ENCODE measurements at regions not wholly inside any gene's neighbourhood (a gene's known extent, or its start where the extent isn't known, plus 50 kb on each side); places are given as distances from the start of the nearest gene placed in this dataset.
"Not testable (repeated sequence)": the region's sequence is repeated elsewhere in the genome, so short reads cannot be mapped to it uniquely, and the experiment has no call there.

DNA sequence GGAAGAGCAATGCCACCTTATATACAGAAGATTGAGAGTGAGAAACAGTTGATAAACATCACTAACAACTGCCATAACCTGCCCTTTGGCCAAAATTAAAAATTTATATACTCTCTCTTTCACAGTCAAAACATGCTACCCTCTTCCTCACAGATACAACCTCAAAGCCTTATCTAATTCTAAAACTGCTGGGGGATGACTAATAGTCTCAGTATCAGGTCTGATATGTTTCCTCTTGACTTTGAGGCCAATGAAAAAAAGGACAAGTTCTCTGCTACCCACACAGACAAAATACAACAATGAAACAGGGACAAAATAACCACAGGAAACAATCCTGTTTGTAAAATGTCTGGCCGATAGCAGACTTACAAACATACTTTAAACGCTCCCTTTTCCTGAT, 485.6 kb upstream of the NUDT12 start:
- H3K36me3 ChIP-seq (ENCODE audit: insufficient read depth, low read length, poor library complexity, severe bottlenecking) = no peaks in the 10 kb centered on the region
- no peaks in the 10 kb centered on the region for H3K9me3 ChIP-seq (ENCODE audit: low read depth, low read length, poor library complexity, severe bottlenecking)
- H3K27me3 ChIP-seq (replicated peaks; ENCODE audit: insufficient read depth, low read depth, low read length, poor library complexity) = no peaks in the 10 kb centered on the region
- BruUV-seq (replicated peaks) = no TSS peak
- no peak overlapping the region for H3K27ac ChIP-seq (ENCODE audit: low read depth, low read length, poor library complexity, severe bottlenecking)
- H3K4me3 ChIP-seq (ENCODE audit: low read depth, low read length, poor library complexity, severe bottlenecking) = no peak overlapping the region
- no peak for DNase-seq (ENCODE audit: low spot score)
- peaks cover under 1% of the 10 kb centered on the region for H3K4me1 ChIP-seq (ENCODE audit: insufficient read depth, low read length, poor library complexity, severe bottlenecking)
- POLR2A ChIA-PET (ENCODE audit: low non-redundant PET) = no interaction called here
- CTCF ChIA-PET = no interaction called here
- TF ChIP-seq, protein P1, sequence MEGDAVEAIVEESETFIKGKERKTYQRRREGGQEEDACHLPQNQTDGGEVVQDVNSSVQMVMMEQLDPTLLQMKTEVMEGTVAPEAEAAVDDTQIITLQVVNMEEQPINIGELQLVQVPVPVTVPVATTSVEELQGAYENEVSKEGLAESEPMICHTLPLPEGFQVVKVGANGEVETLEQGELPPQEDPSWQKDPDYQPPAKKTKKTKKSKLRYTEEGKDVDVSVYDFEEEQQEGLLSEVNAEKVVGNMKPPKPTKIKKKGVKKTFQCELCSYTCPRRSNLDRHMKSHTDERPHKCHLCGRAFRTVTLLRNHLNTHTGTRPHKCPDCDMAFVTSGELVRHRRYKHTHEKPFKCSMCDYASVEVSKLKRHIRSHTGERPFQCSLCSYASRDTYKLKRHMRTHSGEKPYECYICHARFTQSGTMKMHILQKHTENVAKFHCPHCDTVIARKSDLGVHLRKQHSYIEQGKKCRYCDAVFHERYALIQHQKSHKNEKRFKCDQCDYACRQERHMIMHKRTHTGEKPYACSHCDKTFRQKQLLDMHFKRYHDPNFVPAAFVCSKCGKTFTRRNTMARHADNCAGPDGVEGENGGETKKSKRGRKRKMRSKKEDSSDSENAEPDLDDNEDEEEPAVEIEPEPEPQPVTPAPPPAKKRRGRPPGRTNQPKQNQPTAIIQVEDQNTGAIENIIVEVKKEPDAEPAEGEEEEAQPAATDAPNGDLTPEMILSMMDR (conservative IDR thresholded peaks at IDR 0.05; ENCODE audit: low read depth, low read length) = no peak
- no peak for TF ChIP-seq EZH2 (IDR thresholded peaks at IDR 0.05; ENCODE audit: borderline replicate concordance, low read depth, low read length, poor library complexity, severe bottlenecking)
- intact Hi-C loops (cut with micrococcal nuclease; ENCODE audit: unreplicated experiment) = no loop called here

DNA sequence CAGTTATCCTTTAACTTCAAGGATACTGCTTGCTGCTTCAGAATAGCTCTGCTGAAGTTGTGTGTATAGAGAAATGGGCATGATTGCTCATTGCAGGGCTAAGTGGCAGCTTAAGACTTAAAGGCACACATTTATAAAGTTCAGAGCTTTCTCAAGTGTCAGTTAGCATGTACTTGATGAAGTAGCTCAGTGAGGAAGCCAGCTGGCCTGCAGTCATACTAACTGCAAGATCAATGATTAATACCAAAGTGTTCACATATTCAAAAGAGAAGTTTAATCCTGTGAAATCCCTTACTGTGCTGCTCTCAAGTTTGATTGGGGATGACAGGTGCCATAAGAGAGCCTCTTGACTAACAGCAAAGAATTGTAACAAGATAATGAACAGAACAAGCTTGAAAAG, 483.4 kb upstream of the NUDT12 start:
- no peak overlapping the region for H3K27ac ChIP-seq (ENCODE audit: low read depth, low read length, poor library complexity, severe bottlenecking)
- TF ChIP-seq, protein P1 (conservative IDR thresholded peaks at IDR 0.05; ENCODE audit: low read depth, low read length) = no peak
- no peak for TF ChIP-seq EZH2 (IDR thresholded peaks at IDR 0.05; ENCODE audit: borderline replicate concordance, low read depth, low read length, poor library complexity, severe bottlenecking)
- no peaks in the 10 kb centered on the region for H3K4me1 ChIP-seq (ENCODE audit: insufficient read depth, low read length, poor library complexity, severe bottlenecking)
- no TSS peak for BruUV-seq (replicated peaks)
- DNase-seq (ENCODE audit: low spot score) = no peak
- POLR2A ChIA-PET (ENCODE audit: low non-redundant PET) = no interaction called here
- CTCF ChIA-PET = no interaction called here
- intact Hi-C loops (cut with micrococcal nuclease; ENCODE audit: unreplicated experiment) = no loop called here
- H3K4me3 ChIP-seq (ENCODE audit: low read depth, low read length, poor library complexity, severe bottlenecking) = no peak overlapping the region
- no peaks in the 10 kb centered on the region for H3K36me3 ChIP-seq (ENCODE audit: insufficient read depth, low read length, poor library complexity, severe bottlenecking)
- no peaks in the 10 kb centered on the region for H3K9me3 ChIP-seq (ENCODE audit: low read depth, low read length, poor library complexity, severe bottlenecking)
- H3K27me3 ChIP-seq (replicated peaks; ENCODE audit: insufficient read depth, low read depth, low read length, poor library complexity) = no peaks in the 10 kb centered on the region

DNA sequence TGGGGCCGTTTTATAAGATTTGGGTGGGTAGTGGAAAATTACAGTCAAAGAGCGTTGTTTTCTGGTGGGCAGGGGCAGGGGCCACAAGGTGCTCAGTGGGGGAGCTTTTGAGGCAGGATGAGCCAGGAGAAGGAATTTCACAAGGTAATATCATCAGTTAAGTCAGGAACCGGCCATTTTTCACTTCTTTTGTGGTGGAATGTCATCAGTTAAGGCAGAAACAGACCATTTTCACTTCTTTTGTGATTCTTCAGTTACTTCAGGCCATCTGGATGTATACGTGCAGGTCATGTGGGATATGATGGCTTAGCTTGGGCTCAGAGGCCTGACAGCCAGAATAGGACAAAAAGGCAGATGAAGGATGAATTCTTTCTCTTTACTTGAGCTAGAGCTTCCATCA, 477.3 kb upstream of the NUDT12 start:
- H3K4me1 ChIP-seq (ENCODE audit: insufficient read depth, low read length, poor library complexity, severe bottlenecking); intact Hi-C loops (cut with micrococcal nuclease; ENCODE audit: unreplicated experiment): not testable (repeated sequence)

DNA sequence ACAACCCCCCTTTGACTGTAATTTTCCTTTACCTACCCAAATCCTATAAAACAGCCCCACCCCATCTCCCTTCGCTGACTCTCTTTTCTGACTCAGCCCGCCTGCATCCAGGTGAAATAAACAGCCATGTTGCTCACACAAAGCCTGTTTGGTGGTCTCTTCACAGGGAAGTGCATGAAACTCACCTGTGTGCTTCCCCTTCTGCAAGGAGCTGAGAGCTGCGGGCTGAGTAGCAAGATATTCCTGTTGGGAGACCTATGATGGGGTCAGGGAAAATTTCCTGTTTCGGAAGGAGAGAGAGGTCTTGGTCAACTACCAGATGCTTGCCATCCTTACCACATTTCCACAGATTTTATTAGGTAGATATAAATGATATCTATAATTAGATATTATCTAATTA, 474.5 kb upstream of the NUDT12 start:
- H3K27me3 ChIP-seq (replicated peaks; ENCODE audit: insufficient read depth, low read depth, low read length, poor library complexity); POLR2A ChIA-PET (ENCODE audit: low non-redundant PET); intact Hi-C loops (cut with micrococcal nuclease; ENCODE audit: unreplicated experiment); H3K9me3 ChIP-seq (ENCODE audit: low read depth, low read length, poor library complexity, severe bottlenecking); BruUV-seq (replicated peaks); CTCF ChIA-PET; DNase-seq (ENCODE audit: low spot score); H3K36me3 ChIP-seq (ENCODE audit: insufficient read depth, low read length, poor library complexity, severe bottlenecking); H3K4me3 ChIP-seq (ENCODE audit: low read depth, low read length, poor library complexity, severe bottlenecking); H3K4me1 ChIP-seq (ENCODE audit: insufficient read depth, low read length, poor library complexity, severe bottlenecking); H3K27ac ChIP-seq (ENCODE audit: low read depth, low read length, poor library complexity, severe bottlenecking): not testable (repeated sequence)

More for the DNA sequence above, 477.3 kb upstream of the NUDT12 start:
- BruUV-seq (replicated peaks); DNase-seq (ENCODE audit: low spot score); CTCF ChIA-PET; H3K27ac ChIP-seq (ENCODE audit: low read depth, low read length, poor library complexity, severe bottlenecking); H3K36me3 ChIP-seq (ENCODE audit: insufficient read depth, low read length, poor library complexity, severe bottlenecking); H3K27me3 ChIP-seq (replicated peaks; ENCODE audit: insufficient read depth, low read depth, low read length, poor library complexity); POLR2A ChIA-PET (ENCODE audit: low non-redundant PET); H3K9me3 ChIP-seq (ENCODE audit: low read depth, low read length, poor library complexity, severe bottlenecking); H3K4me3 ChIP-seq (ENCODE audit: low read depth, low read length, poor library complexity, severe bottlenecking): not testable (repeated sequence)

DNA sequence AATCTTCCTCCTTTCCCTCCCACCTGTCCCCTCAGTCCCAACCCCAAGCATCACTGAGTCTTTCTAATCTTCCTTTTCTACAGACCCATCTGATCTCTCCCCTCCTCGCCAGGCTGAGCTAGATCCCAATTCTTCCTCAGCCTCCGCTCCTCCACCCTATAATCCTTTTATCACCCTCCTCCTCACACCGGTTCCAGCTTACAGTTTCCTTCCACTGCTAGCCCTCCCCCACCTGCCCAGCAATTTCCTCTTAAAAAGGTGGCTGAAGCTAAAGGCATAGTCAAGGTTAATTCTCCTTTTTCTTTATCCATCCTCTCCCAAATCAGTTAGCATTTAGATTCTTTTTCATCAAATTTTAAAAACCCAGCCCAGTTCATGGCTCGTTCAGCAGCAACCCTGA, 470.6 kb upstream of the NUDT12 start:
- H3K27ac ChIP-seq (ENCODE audit: low read depth, low read length, poor library complexity, severe bottlenecking); intact Hi-C loops (cut with micrococcal nuclease; ENCODE audit: unreplicated experiment); H3K9me3 ChIP-seq (ENCODE audit: low read depth, low read length, poor library complexity, severe bottlenecking); BruUV-seq (replicated peaks); H3K4me3 ChIP-seq (ENCODE audit: low read depth, low read length, poor library complexity, severe bottlenecking); H3K27me3 ChIP-seq (replicated peaks; ENCODE audit: insufficient read depth, low read depth, low read length, poor library complexity); H3K36me3 ChIP-seq (ENCODE audit: insufficient read depth, low read length, poor library complexity, severe bottlenecking); H3K4me1 ChIP-seq (ENCODE audit: insufficient read depth, low read length, poor library complexity, severe bottlenecking); DNase-seq (ENCODE audit: low spot score); CTCF ChIA-PET; POLR2A ChIA-PET (ENCODE audit: low non-redundant PET): not testable (repeated sequence)

Measured in A673 (cell line).